Keratinocyte (primary cell): ENCODE measurements at regions not wholly inside any gene's neighbourhood (a gene's known extent, or its start where the extent isn't known, plus 50 kb on each side); places are given as distances from the start of the nearest gene placed in this dataset.

Experiments
- CTCF ChIP-seq, 3 experiments: IDR thresholded peaks in 1 of 3; conservative IDR thresholded peaks in 1 of 3; optimal IDR thresholded peaks in 1 of 3; 2 replicates in 2 of 3; 3 replicates in 1 of 3; pipeline versions ENCODE3 to v1.5.1; 2011; ENCODE audit warnings: low read length in 3 of 3, mild to moderate bottlenecking in 3 of 3, moderate library complexity in 2 of 3, control low read depth in 1 of 3, inconsistent platforms in 1 of 3; ENCODE audit not compliant: insufficient read depth in 2 of 3; ENCODE audit errors: extremely low read depth in 1 of 3
- EZH2 ChIP-seq: IDR thresholded peaks from one replicate; pipeline ENCODE4 v1.6.1; 2012; ENCODE audit warnings: inconsistent platforms, mild to moderate bottlenecking, low read length, moderate library complexity

GRCh38 chr5:155263381-155263780 is 249.8 kb downstream of the KIF4B start:
- TF ChIP-seq CTCF (optimal IDR thresholded peaks at IDR 0.05 in 1 of 3, IDR thresholded peaks at IDR 0.05 in 1 of 3, conservative IDR thresholded peaks at IDR 0.05 in 1 of 3; ENCODE audit: extremely low read depth in 1 of 3, insufficient read depth in 2 of 3, low read length in 3 of 3) (no peak), EZH2 (no peak)
